HCT116 (cell line): ENCODE measurements at regions not wholly inside any gene's neighbourhood (a gene's known extent, or its start where the extent isn't known, plus 50 kb on each side); places are given as distances from the start of the nearest gene placed in this dataset.

Experiments used
- ATAC-seq: fragments of 200-7000 bp; cut with Tn5 transposase; 2 replicates; pipeline ENCODE4 v1.9.1; 2020; ENCODE audit warnings: mild to moderate bottlenecking, moderate library complexity
- BruUV-seq: library from RNA; stranded (reverse); fragments of 400-500 nt; replicated peaks from 2 replicates; lab custom pipeline; 2021; lab: Mats Ljungman, UMichigan
- CTCF ChIA-PET: fragments of 300-600 bp; sonication (Branson Sonifier 250); formaldehyde crosslinking; loops from one replicate; lab custom pipeline; 2021; ENCODE audit warnings: antibody characterized with exemption; lab: Charles Lee
- POLR2A ChIA-PET: fragments of 300-600, 350-600 bp; sonication (Branson Sonifier 250); formaldehyde crosslinking; loops from one replicate; lab custom pipeline; 2021; ENCODE audit warnings: antibody characterized with exemption; lab: Charles Lee
- RAD21 ChIA-PET, 2 experiments: fragments of 300-600 bp; sonication (Branson Sonifier 250); formaldehyde crosslinking; loops; one replicate each; lab custom pipeline; 2023; ENCODE audit warnings: low total read pairs in 2 of 2; ENCODE audit not compliant: uncharacterized antibody in 2 of 2, unreplicated experiment in 2 of 2, low non-redundant PET in 1 of 2; lab: Charles Lee
- DNase-seq: peaks from one replicate; pipeline ENCODE4 v3.0.0-alpha.2; 2010; ENCODE audit warnings: low read depth, low spot score
- H2AFZ ChIP-seq: fragments of 200-600 bp; shearing (Covaris generic), sonication (generic); 2 replicates; pipeline ENCODE4 v1.6.1; 2017; ENCODE audit warnings: low read depth, mixed run types, mixed read lengths, antibody characterized with exemption, low read length; ENCODE audit not compliant: poor library complexity, severe bottlenecking
- H3K27ac ChIP-seq: 2 replicates; pipeline ENCODE4 v1.5.1; 2012; ENCODE audit warnings: low read depth, low read length
- H3K27me3 ChIP-seq: fragments of 200-600 bp; sonication (generic); 2 replicates; pipeline ENCODE4 v1.6.1; 2016; ENCODE audit warnings: mixed run types, low read length, mixed read lengths; ENCODE audit not compliant: insufficient read depth
- H3K36me3 ChIP-seq, 2 experiments: fragments of 200-500 bp in 1 of 2; fragments of 200-600 bp in 1 of 2; sonication (Bioruptor generic) in 1 of 2; sonication (generic) in 1 of 2; 2 replicates each; pipeline versions ENCODE4 v1.5.1 to v1.6.1; 2014 to 2016; ENCODE audit warnings: low read length in 2 of 2, inconsistent platforms in 1 of 2, mixed read lengths in 1 of 2, mixed run types in 1 of 2; ENCODE audit not compliant: insufficient read depth in 2 of 2, control insufficient read depth in 1 of 2
- H3K4me1 ChIP-seq, 2 experiments: fragments of 200-600 bp in 1 of 2; sonication (generic) in 1 of 2; 2 replicates each; pipeline versions ENCODE4 v1.5.1 to v1.6.1; 2012 to 2017; ENCODE audit warnings: low read length in 2 of 2, inconsistent platforms in 1 of 2, mild to moderate bottlenecking in 1 of 2, mixed read lengths in 1 of 2, mixed run types in 1 of 2, moderate library complexity in 1 of 2; ENCODE audit not compliant: insufficient read depth in 2 of 2, control insufficient read depth in 1 of 2
- H3K4me2 ChIP-seq: fragments of 200-600 bp; sonication (generic); 2 replicates; pipeline ENCODE4 v1.6.1; 2017; ENCODE audit warnings: mixed run types, low read length, mixed read lengths
- H3K4me3 ChIP-seq, 2 experiments: fragments of 200-600 bp in 1 of 2; sonication (generic) in 1 of 2; replicated peaks in 1 of 2; 2 replicates each; pipeline ENCODE4 v1.5.1; 2011 to 2016; ENCODE audit warnings: low read length in 2 of 2, control low read depth in 1 of 2, low read depth in 1 of 2, mild to moderate bottlenecking in 1 of 2, mixed read lengths in 1 of 2, mixed run types in 1 of 2
- H3K79me2 ChIP-seq: fragments of 200-600 bp; sonication (generic); 2 replicates; pipeline ENCODE4 v1.6.1; 2017; ENCODE audit warnings: mild to moderate bottlenecking, mixed run types, low read length, moderate library complexity, mixed read lengths; ENCODE audit not compliant: insufficient read depth
- H3K9ac ChIP-seq: fragments of 200-600 bp; sonication (generic); 2 replicates; pipeline ENCODE4 v1.6.1; 2016; ENCODE audit warnings: low read length, mixed read lengths
- H3K9me2 ChIP-seq: fragments of 200-600 bp; sonication (generic), shearing (Covaris generic); 2 replicates; pipeline ENCODE4 v1.6.1; 2017; ENCODE audit warnings: mixed run types, mild to moderate bottlenecking, moderate library complexity; ENCODE audit not compliant: insufficient read depth
- H3K9me3 ChIP-seq, 2 experiments: fragments of 200-500 bp in 1 of 2; fragments of 200-600 bp in 1 of 2; sonication (Bioruptor generic) in 1 of 2; sonication (generic) in 1 of 2; 2 replicates each; pipeline ENCODE4 v1.6.1; 2014 to 2017; ENCODE audit warnings: low read length in 2 of 2, mixed read lengths in 2 of 2, inconsistent platforms in 1 of 2, low read depth in 1 of 2, mild to moderate bottlenecking in 1 of 2, mixed run types in 1 of 2, moderate library complexity in 1 of 2; ENCODE audit not compliant: control insufficient read depth in 1 of 2, insufficient read depth in 1 of 2
- H4K20me1 ChIP-seq: fragments of 200-600 bp; sonication (generic), shearing (Covaris generic); 2 replicates; pipeline ENCODE4 v1.6.1; 2017; ENCODE audit warnings: mixed run types, mild to moderate bottlenecking, moderate library complexity; ENCODE audit not compliant: insufficient read depth
- CBX3 ChIP-seq: IDR thresholded peaks from 2 replicates; pipeline ENCODE4 v1.6.1; 2012; ENCODE audit warnings: low read depth
- JUND ChIP-seq: IDR thresholded peaks from 2 replicates; pipeline ENCODE4 v1.6.1; 2012
- POLR2A ChIP-seq: IDR thresholded peaks from 2 replicates; pipeline ENCODE4 v1.7.0; 2011; ENCODE audit warnings: borderline replicate concordance; ENCODE audit not compliant: insufficient read depth, insufficient read length; ENCODE audit errors: extremely low read depth
- RAD21 ChIP-seq: IDR thresholded peaks from 2 replicates; pipeline ENCODE4 v1.6.1; 2012; ENCODE audit warnings: low read depth, mild to moderate bottlenecking
- REST ChIP-seq: IDR thresholded peaks from 2 replicates; pipeline ENCODE4 v1.6.1; 2012; ENCODE audit warnings: low read depth
- SIN3A ChIP-seq: IDR thresholded peaks from 2 replicates; pipeline ENCODE4 v1.6.1; 2012; ENCODE audit warnings: low read depth
- TCF7L2 ChIP-seq: IDR thresholded peaks from 2 replicates; pipeline ENCODE4 v1.7.0; 2011; ENCODE audit warnings: borderline replicate concordance, inconsistent platforms; ENCODE audit not compliant: insufficient read depth, insufficient read length; ENCODE audit errors: extremely low read depth
- ZFX ChIP-seq: fragments of 450-650 bp; IDR thresholded peaks from 2 replicates; pipeline ENCODE4 v1.6.1; 2017
- ZNF274 ChIP-seq: fragments of 200-500 bp; sonication (Bioruptor generic); IDR thresholded peaks from 2 replicates; pipeline ENCODE4 v1.6.1; 2014; ENCODE audit warnings: mild to moderate bottlenecking, low read depth, low read length, inconsistent platforms
- intact Hi-C: fragments of 100-400 bp; cut with micrococcal nuclease; formaldehyde crosslinking; loops from 2 replicates; pipeline ENCODE4 v1.10.0; 2022

GRCh38 chr19:31664096-31664495 lies 314.9 kb upstream of the TSHZ3 start:
- Histone ChIP-seq H3K27ac (no peak overlapping the region), H3K9me2 (no peaks in the 10 kb centered on the region), H3K4me2 (no peak overlapping the region), H2AFZ (no peak overlapping the region)
- BruUV-seq, result no TSS peak
- TF ChIP-seq SIN3A, result no peak
- no peak for TF ChIP-seq REST
- TF ChIP-seq TCF7L2, result no peak
- no peak for TF ChIP-seq ZNF274
- TF ChIP-seq JUND, result no peak
- no peak for TF ChIP-seq POLR2A
- TF ChIP-seq CBX3, result no peak
- no peak for TF ChIP-seq RAD21
- no peak for TF ChIP-seq ZFX
- TF ChIP-seq, all 23 proteins: peak for 0
- Histone ChIP-seq H3K36me3 (no peaks in the 10 kb centered on the region), H4K20me1 (no peaks in the 10 kb centered on the region), H3K79me2 (no peaks in the 10 kb centered on the region), H3K9me3 (peaks cover 10 to 22% of the 10 kb centered on the region in 2 experiments; a peak in 2 of 4 replicates), H3K9ac (no peak overlapping the region), H3K27me3 (no peaks in the 10 kb centered on the region), H3K4me1 (no peaks in the 10 kb centered on the region), H3K4me3 (no peak overlapping the region)
- no peak for DNase-seq
- no peak for ATAC-seq
- ChIA-PET POLR2A (no interaction called here), CTCF (no interaction called here), RAD21 (no interaction called here)
- intact Hi-C loops, result no loop called here
